ENCODE measurements at regions not wholly inside any gene's neighbourhood (a gene's known extent, or its start where the extent isn't known, plus 50 kb on each side); places are given as distances from the start of the nearest gene placed in this dataset. TPM values are rescaled to one million over a fixed set of nuclear protein-coding genes. Genes with fewer than 3 reads are reported as not detected.

Small RNA genes in the stretch of these regions (small RNA-seq; reads per million reads assigned to genes)
- gene AL356095.1 = not detected
